HG03442 (cell line): ENCODE measurements at regions not wholly inside any gene's neighbourhood (a gene's known extent, or its start where the extent isn't known, plus 50 kb on each side); places are given as distances from the start of the nearest gene placed in this dataset.
A peak's percentile ranks its signal among the peaks of the same experiment; 100 is the strongest.

Source experiments
- ATAC-seq: cut with Tn5 transposase; IDR thresholded peaks from one replicate; pipeline ENCODE4 v1.9.1; 2021; ENCODE audit warnings: mild to moderate bottlenecking, moderate library complexity; ENCODE audit not compliant: unreplicated experiment

DNA sequence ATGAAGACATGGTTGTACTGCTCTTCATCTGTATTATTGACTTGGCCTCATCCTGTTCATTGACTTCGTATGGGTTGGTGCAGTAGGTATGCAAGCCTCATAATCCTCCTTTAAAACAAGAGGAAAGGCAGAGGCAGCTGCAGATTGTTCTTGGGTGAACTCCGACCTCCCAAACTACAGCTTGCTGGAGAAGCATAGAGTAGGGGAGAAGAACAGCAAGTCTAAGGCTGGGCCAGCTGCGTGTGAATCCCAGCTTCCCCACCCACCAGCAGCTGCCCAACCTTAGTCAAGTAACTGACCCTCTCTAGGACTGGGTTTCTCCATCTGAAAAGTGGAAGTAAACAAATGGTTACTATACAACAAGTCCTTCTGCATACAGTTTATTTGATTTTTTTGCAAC is 114.5 kb upstream of the WWC1 start:
- no peak for ATAC-seq

DNA sequence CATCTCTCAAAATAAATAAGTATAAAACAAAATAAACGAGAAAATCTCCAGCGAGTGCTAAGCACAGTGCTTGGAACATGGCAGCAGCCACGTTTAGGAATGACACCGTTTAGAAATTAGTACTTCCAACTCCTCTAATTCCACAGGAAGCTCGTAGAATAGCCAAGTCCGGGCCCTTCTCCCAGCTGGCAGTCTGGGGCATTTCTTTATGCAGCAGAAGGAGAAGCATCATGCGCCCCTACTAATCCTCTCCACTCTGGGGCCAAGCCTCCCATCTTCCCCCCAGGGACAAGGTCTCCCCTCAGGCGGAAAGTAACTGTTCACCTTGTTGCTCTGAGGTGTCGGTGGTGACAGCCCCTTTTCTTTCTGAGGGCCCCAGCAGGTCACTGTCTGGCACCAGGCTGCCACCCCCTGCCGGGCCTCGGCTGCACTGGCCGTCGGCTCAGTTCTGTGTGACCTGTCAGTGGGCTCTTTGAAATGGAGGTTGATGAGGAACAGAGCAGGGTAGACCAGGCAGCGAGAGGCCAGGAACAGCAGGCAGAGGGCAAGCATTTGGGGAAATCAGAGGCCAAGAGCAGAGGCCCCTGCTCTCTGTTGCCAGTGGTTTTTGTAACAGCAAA is 113.5 kb upstream of the WWC1 start:
- ATAC-seq, result no peak

DNA sequence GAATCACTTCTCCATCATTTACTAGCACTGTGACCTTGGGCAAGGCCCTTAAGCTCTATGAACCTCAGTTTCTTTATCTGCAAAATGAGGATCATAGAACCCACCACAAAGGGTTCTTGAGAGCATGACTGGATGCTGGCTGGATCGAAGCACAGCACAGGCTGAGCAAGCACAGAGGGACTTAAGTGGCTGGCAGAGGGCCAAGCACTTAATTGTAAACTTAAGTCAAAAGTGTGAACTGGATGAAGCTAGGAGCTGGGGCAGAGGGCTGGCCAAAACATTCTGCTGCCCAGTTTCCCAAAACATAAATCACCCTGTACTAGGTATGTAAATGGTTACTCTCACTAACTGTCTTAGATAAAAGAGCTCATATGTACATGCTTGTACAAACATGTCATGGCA is 112.3 kb upstream of the WWC1 start:
- no peak for ATAC-seq

DNA sequence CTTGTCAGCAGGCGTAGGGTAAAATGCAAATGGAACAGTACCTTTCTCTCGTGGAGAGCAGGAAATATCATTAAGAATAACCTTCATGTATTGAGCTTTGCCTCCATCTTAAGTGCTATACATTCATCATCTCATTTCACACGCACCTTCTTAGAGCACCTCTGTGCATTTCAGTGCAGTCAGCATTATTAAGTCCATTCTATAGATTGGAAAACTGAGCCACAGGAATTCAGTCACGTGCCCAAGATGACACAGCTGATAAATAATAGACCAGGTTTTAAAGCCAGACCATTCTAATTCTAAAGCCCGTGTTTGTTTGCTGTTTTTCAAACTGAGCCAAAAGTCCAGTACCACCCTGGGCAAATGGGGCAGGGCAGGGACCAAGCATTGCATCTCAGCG is 109.2 kb upstream of the WWC1 start:
- ATAC-seq, result no peak

DNA sequence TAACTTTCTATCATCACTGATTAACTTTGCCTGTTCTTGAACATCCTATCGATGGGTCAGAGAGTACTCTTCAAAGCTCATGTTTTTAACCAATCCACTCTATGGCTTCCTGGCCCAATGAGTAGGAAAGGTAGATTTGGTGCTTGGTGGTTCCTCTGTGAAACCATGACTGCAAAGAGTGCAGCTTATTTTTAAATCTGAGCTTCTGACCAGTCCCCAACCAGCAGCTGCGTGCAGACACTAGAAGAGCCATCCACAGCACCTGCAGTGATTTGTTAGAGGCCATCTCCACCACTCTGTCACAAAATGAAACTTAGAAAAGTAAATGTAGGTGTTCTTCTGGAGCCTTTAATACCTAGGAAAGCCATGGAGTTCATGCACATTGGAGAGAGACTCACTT is 107.3 kb upstream of the WWC1 start:
- peak; percentile 79 for ATAC-seq

DNA sequence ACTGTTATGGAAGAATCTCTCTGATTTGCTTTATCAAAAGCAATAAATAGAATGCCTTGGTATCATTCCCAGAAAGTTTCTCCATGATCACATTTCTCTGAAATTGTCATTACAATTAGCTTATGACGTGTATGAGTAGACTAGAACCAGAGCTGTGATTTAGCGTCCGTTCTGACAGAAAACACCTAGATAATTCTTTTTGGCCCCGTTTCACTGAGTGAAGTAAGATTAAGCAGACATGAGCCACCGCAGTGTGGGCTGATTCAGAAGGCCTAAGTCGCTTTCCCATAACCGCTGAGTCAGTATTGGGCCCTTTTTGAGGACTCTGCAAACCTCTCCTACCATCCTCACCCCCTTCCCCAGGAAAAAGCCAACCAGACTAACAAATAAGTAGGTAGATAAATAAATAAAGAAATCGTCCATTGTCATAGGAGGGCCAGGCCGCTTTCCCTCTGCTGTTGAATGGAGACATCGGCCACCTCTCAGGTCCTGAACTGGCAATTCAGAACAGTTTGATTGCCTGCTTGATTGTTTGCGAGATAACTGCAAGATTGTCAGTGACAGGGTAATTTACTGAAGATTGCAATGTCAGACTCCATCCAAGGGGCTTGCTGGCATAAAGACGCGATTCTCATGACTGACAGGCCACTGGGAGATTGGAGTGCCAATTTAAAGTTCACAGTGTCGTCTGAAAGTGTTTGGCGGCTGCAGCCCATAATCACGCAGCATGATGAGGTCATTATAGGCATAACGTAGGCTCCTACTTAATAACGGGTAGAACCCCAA is 105.0 kb upstream of the WWC1 start:
- no peak for ATAC-seq

DNA sequence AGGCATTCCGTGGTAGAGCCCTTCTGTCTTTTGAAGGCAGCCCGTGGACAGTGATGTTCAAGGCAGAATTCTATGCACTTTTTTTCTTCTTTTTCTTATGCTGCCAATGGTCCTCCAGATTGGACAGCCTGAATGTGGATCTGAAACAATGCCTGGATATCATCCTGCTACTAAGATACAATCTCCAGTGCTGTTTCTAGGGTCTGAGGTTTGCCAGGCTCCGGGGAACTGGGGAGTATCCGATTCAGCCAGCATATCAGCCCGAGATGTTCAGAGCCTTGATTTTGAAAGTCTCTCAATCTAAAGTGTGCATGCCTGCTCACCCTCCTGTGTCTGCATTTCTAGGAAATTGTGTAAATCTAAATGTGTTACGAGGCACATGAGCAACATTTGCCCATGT is 103.8 kb upstream of the WWC1 start:
- ATAC-seq, result no peak

DNA sequence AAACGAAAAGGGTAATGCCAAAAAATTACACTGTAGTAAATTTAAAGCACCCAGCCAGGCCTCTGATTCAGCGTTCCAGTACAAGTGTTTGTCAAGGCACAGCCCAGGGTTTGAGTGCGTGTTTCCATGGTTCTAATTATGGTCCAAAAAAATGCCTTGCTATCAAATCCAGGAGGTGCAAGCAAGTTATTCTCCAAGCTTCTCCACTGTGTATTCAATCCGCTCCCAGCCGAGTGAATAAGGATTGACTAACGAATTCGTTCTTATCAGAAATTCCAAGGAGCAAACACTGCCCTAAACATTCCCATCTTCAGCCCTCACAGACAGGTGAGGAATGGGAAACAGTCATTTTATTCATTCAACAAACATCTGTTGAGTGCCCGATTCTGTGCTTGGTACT is 103.3 kb upstream of the WWC1 start:
- no peak for ATAC-seq

DNA sequence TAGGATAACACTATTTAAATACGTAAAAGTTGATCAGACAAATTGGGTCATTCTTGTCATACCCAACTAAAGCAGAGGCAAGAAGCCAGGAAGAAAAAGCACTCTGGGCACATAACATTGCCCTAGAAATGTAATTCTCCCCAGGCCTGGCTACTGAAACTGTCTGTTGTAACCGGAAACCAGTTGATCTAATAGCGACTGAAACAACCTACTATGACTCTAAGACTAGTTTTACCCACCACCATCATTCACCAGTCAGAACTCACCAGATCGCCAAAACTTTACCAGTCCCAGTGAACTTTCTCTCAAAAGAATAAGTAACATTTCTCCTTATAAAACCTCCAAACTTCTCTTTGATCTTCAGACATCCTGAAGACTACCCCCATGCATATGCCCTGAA is 99.3 kb upstream of the WWC1 start:
- ATAC-seq, result no peak

DNA sequence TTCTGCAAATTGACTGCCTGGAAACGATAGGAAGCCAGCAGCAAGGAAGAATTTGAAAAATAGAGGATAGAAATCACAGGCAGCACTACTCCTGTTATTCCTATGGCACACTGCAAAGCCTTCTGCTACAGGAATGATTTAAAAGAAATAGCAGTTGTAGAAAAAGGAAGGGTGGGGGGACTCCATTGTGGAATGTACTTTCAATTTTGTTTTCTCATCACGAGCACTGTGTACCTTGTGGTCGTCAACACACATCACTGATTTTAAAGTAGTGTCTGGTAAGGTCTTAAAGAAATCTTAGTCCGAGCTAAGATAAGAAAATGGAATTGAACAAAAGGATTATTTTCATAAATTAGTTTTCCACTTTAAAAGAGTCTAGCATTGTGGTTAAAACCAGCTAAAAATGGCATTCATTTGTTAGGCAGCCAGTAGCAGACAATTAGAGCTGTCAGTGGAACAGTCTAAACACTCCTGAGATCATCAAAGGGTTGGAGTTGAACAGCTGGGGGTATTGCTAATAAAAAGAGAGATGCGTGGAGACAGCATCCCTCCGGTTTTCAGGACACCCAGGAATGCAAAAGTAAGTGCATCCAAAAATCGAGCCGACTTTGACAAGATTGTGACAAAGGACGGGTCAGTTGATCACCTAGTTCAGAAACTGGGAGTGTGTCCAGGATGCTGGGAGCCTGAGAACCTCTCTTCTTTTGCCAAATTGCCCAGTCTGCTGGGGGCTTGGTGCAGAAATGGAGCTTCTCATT is 97.8 kb upstream of the WWC1 start:
- ATAC-seq, result no peak

DNA sequence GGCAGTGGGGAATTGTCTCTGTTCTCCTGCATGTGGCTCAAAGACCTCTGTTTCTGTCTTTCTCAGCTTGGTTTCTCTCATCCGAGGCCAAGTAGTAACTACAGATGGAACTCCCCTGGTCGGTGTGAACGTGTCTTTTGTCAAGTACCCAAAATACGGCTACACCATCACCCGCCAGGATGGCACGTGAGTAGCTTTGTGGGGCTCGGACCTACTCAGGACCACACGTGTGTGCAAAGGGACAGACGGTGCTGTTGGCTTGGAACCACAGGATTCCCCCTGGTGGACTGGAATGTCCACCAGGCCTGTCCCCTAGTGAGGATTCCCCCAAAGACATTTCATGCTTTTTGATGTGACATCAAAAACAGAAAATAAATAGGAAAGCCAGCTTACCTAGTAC is 96.3 kb upstream of the WWC1 start:
- no peak for ATAC-seq

DNA sequence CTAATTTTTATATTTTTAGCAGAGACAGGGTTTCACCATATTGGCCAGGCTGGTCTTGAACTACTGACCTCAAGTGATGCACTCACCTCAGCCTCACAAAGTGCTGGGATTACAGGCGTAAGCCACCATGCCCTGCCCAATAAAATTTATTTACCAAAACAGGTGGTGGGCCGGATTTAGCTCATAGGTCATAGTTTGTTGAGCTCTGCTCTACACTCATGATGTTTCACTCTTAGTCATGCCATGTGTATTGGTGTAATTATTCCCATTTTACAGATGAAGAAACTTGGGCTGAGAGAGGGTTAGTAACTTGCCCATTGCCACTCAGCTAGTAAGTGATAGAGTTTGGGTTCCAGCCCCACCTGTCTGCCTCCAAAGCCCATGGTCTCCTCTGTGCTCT is 93.1 kb upstream of the WWC1 start:
- ATAC-seq, result no peak

DNA sequence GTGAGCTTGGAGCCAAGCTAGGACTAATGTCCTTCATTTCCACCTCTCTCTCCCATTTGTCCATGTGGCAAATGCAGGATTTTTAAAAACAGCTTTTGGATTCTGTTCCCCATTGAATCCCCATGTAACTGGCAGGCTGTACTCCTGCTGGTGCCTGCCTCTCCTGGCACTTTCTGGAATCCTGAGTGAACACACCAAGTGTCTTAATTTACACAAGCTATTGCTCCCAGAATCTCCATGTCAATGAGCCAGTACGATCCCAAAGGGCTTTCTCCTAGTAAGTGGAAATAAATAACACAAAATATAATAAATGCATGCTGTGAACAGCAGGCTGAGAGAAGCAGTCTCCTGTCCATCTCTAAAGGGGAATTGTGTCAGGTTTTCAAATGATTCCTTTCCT is 88.4 kb upstream of the WWC1 start:
- ATAC-seq, result no peak

DNA sequence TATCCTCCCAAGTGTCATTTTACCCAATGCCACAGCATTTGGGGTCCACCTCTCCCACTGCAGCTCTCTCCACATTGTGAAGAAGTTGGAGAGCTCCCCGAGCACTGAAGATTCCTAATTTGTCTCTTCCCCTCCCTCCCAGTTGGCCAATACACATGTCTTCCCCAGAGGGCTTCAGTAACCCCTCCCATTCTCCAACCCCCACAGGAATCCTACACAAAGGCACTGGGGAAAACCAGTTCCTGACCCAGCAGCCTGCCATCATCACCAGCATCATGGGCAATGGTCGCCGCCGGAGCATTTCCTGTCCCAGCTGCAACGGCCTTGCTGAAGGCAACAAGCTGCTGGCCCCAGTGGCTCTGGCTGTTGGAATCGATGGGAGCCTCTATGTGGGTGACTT is 87.3 kb upstream of the WWC1 start:
- ATAC-seq, result no peak

DNA sequence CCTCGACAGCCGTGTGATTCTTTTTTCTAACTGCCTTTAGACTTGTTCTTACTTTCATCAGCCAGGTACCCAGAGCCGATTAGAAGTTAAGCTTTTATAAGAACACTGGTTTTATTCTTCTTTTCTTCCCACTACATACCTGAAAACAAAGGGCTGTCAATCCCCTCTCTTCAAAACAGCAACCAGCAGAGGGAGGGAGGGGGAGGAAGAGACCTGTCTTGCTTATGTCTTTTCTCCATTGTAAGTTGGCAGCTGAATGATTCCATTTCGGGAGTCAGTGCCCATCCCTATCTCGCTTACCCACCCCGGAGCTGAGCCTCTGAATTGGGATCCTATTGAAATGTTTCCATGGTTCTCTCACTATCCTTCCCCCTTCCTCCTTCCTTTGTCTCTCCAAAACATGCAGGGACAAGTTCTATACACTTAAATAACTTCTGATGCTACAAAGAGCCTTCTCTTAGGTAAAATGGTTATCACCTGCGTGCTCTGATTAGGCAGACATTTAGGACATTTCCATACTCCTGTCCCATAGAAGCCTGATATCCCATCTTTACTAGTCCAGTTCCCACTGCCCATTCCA is 83.9 kb upstream of the WWC1 start:
- ATAC-seq, result no peak

DNA sequence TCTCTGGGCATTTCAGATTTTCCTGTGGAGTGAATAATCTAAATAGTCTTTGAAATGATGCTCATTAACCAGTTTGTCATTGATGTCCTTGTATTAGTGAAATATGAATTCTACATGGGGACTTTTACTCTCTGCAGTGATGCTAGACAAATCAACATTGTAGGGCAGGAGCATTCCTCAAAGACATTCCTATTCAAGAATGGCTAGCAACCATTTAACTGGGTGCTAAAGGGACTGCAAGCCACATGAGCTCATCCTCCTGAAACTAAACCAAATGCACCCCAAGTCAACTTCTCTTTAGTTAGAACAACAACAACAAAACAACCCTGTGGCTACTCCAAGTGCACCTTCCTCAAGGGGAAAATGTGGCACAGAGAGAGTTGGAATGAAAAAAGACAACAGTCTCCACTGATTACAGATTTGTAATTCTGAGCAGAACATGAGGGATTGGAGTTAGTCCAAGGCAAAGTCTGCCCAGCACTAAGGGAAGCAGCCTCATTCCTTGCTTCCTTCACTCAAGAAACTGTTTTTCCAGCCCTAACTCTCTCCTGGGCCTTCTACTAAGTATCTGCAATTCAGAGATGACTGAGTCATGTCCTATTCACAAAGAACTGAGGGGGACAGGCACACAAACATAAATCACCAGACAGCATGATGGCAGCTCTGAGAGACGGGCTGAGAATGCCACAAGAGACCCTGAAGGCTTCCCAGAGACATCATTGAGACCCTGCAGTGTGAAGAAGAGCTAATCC is 82.0 kb upstream of the WWC1 start:
- no peak for ATAC-seq

DNA sequence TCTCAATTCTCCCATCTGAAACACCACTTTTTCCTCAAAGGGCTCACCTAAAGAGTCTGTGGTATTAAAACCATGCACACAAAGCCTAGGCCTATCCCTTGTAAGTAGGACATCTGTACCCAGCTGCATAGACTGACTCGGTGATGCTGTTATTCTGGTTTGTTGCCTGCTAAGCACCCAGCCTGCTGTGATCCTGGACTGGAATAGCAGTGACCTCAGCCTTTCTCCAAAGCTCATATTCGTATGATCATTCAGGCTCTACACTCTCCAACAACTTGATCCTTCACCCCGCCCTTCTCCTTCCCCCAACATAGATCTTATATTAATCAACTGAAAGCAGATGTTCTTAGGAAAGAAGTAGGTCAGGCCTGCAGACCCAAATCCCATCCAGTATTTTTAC is 81.4 kb upstream of the WWC1 start:
- ATAC-seq, result no peak

DNA sequence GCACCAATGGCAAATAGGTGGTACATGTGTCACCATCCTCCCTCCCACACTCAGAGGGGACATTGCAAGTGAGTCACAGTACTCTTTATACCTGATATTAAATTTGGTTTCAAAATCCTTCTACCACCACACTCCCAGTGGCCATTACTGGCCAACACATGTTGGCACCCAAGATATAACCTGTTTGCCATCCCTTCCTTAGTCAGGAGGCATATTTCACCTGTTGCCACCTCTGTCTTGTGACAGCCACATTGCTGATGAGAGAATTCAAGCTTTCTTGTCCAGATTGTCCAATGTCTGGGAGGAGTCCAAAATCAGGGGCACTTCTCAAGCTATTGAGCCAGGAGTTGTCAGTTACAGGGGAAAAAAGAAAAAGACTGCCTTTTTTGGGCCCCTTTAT is 80.2 kb upstream of the WWC1 start:
- no peak for ATAC-seq

DNA sequence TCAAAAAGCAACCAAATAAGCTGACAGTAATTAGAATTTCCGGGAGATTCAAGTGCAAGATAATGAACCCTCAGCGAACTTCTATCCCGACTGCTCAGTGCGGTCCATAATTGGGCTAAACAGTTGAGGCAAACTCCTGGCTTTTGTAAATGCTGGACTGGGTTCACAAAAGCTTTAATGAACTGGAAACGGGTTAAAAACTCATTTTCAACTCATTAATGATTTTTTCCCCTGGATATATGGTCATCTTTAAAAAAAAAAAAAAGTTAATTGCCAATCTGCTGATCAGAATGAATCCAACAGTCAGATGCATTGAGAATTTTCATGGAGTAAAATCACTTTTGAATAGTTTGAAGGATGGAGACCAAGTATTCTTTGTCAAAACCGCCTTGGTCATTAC is 79.5 kb upstream of the WWC1 start:
- no peak for ATAC-seq

DNA sequence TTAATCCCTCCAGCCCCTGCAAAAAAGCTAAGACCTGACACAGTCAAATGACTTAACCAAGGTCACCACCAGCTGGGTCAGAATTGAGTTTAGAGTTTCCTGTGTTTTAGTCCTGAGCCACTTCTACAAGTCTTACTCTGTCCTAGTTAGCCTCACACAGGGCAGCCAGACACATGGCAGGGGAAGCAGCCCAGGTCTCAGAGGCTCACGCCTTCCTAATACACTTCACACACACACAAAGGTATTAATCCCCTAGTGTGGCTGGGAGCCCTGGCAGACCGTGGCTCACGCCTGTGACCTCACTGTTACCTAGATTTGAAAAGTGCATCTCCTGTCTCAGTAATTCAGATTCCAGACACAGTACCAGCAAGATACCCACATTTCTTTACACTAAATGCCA is 77.4 kb upstream of the WWC1 start:
- no peak for ATAC-seq

DNA sequence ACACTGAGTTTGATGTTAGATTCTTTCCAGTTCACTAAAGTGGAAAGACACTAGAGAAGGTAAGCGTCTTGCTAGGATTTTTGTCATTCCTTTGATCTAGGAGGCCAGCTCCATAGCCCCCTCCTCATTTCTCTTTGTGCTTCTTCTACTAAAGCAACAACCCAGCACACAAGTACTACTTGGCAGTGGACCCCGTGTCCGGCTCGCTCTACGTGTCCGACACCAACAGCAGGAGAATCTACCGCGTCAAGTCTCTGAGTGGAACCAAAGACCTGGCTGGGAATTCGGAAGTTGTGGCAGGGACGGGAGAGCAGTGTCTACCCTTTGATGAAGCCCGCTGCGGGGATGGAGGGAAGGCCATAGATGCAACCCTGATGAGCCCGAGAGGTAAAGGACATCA is 76.6 kb upstream of the WWC1 start:
- ATAC-seq, result no peak
